Liver (tissue), 2 donors: ENCODE measurements at regions not wholly inside any gene's neighbourhood (a gene's known extent, or its start where the extent isn't known, plus 50 kb on each side); places are given as distances from the start of the nearest gene placed in this dataset.

Experiments
- CTCF ChIP-seq: fragments of 150-350 bp; IDR thresholded peaks from 2 replicates; pipeline ENCODE4 v1.5.1; 2017; ENCODE audit warnings: improper control_type of control experiment, low read depth, low read length; ENCODE audit not compliant: missing input control
- REST ChIP-seq: IDR thresholded peaks from 2 replicates; pipeline ENCODE4 v1.6.1; 2016; ENCODE audit warnings: antibody characterized with exemption, mild to moderate bottlenecking
- TF ChIP-seq, protein P1 (sequence below): IDR thresholded peaks from 2 replicates; pipeline ENCODE4 v1.6.1; 2016; ENCODE audit warnings: antibody characterized with exemption
- donor health status: healthy.

- TF ChIP-seq REST (no peak), CTCF (no peak)
- TF ChIP-seq, protein P1, sequence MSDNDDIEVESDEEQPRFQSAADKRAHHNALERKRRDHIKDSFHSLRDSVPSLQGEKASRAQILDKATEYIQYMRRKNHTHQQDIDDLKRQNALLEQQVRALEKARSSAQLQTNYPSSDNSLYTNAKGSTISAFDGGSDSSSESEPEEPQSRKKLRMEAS: no peak
Measured at GRCh38 chr14:83042858-83043257, 1509.2 kb upstream of the SEL1L start.
